ENCODE measurements at regions not wholly inside any gene's neighbourhood (a gene's known extent, or its start where the extent isn't known, plus 50 kb on each side); places are given as distances from the start of the nearest gene placed in this dataset.

DNA sequence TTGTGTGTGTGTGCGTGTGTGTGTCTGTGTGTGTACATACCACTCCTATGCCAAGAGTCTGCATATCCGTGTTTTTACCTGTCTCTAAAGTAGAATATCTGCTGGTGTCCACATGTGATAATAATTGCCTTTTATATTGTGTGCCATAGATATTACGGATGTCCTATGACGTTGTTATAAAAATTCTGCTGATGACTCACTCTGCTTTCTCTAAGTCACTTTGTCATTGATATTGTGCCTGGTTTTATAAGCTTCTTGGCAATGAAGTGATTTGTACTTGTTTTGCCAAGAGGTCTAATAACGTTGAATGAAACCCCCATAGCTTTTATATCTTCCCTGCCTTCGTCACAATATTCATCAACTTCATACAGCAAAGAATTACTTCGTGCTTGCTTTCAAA, 102.6 kb upstream of the C1GALT1C1 start:
- TF ChIP-seq, protein P1, sequence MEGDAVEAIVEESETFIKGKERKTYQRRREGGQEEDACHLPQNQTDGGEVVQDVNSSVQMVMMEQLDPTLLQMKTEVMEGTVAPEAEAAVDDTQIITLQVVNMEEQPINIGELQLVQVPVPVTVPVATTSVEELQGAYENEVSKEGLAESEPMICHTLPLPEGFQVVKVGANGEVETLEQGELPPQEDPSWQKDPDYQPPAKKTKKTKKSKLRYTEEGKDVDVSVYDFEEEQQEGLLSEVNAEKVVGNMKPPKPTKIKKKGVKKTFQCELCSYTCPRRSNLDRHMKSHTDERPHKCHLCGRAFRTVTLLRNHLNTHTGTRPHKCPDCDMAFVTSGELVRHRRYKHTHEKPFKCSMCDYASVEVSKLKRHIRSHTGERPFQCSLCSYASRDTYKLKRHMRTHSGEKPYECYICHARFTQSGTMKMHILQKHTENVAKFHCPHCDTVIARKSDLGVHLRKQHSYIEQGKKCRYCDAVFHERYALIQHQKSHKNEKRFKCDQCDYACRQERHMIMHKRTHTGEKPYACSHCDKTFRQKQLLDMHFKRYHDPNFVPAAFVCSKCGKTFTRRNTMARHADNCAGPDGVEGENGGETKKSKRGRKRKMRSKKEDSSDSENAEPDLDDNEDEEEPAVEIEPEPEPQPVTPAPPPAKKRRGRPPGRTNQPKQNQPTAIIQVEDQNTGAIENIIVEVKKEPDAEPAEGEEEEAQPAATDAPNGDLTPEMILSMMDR (IDR thresholded peaks at IDR 0.05; ENCODE audit: low read depth, low read length, missing input control) = no peak
- TF ChIP-seq, protein P2, sequence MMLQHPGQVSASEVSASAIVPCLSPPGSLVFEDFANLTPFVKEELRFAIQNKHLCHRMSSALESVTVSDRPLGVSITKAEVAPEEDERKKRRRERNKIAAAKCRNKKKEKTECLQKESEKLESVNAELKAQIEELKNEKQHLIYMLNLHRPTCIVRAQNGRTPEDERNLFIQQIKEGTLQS (IDR thresholded peaks at IDR 0.05) = no peak
- TF ChIP-seq RAD21 (IDR thresholded peaks at IDR 0.05) (no peak), TAF1 (conservative IDR thresholded peaks at IDR 0.05) (no peak), GABPA (IDR thresholded peaks at IDR 0.05 in 1 of 2, conservative IDR thresholded peaks at IDR 0.05 in 1 of 2) (no peak), FOXA1 (IDR thresholded peaks at IDR 0.05) (no peak), YY1 (IDR thresholded peaks at IDR 0.05) (no peak)

Measured in liver (tissue), 3 donors.